ENCODE measurements at regions not wholly inside any gene's neighbourhood (a gene's known extent, or its start where the extent isn't known, plus 50 kb on each side); places are given as distances from the start of the nearest gene placed in this dataset.

- no peak for TF ChIP-seq CTCF (conservative IDR thresholded peaks at IDR 0.05)
- Mint-ChIP-seq H3K36me3 (no peaks in the 10 kb centered on the region), H3K27ac (no peak overlapping the region)
Measured at GRCh38 chr1:229028544-229028943, 242.4 kb upstream of the RAB4A start.

GRCh38 chr1:229028987-229029878 is 241.7 kb upstream of the RAB4A start:
- H3K27ac Mint-ChIP-seq, result no peak overlapping the region
- H3K27me3 Mint-ChIP-seq, result no peaks in the 10 kb centered on the region
- peaks cover 45% of the 10 kb centered on the region for H3K4me1 Mint-ChIP-seq (ENCODE audit: unreplicated experiment)

More at GRCh38 chr1:229028544-229028943, 242.4 kb upstream of the RAB4A start:
- peaks cover 43% of the 10 kb centered on the region for H3K4me1 Mint-ChIP-seq (ENCODE audit: unreplicated experiment)
- H3K4me3 Mint-ChIP-seq, result no peak overlapping the region
- no peaks in the 10 kb centered on the region for H3K9me3 Mint-ChIP-seq
- DNase-seq (ENCODE audit: extremely low spot score, unreplicated experiment), result no peak
- no peaks in the 10 kb centered on the region for H3K27me3 Mint-ChIP-seq

GRCh38 chr1:229029879-229030235 is 241.1 kb upstream of the RAB4A start:
- no peak for TF ChIP-seq CTCF (conservative IDR thresholded peaks at IDR 0.05)
- Mint-ChIP-seq H3K4me3 (no peak overlapping the region), H3K4me1 (ENCODE audit: unreplicated experiment) (peaks cover 48% of the 10 kb centered on the region), H3K27me3 (no peaks in the 10 kb centered on the region), H3K27ac (no peak overlapping the region), H3K9me3 (no peaks in the 10 kb centered on the region), H3K36me3 (no peaks in the 10 kb centered on the region)
- no peak for DNase-seq (ENCODE audit: extremely low spot score, unreplicated experiment)

More at GRCh38 chr1:229028987-229029878, 241.7 kb upstream of the RAB4A start:
- no peak for DNase-seq (ENCODE audit: extremely low spot score, unreplicated experiment)
- no peaks in the 10 kb centered on the region for H3K36me3 Mint-ChIP-seq
- no peak for TF ChIP-seq CTCF (conservative IDR thresholded peaks at IDR 0.05)
- H3K4me3 Mint-ChIP-seq, result no peak overlapping the region
- H3K9me3 Mint-ChIP-seq, result no peaks in the 10 kb centered on the region

- Mint-ChIP-seq H3K9me3 (no peaks in the 10 kb centered on the region), H3K4me3 (no peak overlapping the region), H3K36me3 (no peaks in the 10 kb centered on the region), H3K27me3 (no peaks in the 10 kb centered on the region), H3K4me1 (ENCODE audit: unreplicated experiment) (peaks cover 48% of the 10 kb centered on the region), H3K27ac (peak overlapping the region; percentile 68)
- DNase-seq (ENCODE audit: extremely low spot score, unreplicated experiment), result no peak
- TF ChIP-seq CTCF (conservative IDR thresholded peaks at IDR 0.05), result no peak
Measured at GRCh38 chr1:229030630-229031029, 240.3 kb upstream of the RAB4A start.

- no peak for DNase-seq (ENCODE audit: extremely low spot score, unreplicated experiment)
- H3K36me3 Mint-ChIP-seq, result no peaks in the 10 kb centered on the region
Measured at GRCh38 chr1:229031061-229031460, 239.8 kb upstream of the RAB4A start.

More at GRCh38 chr1:229031061-229031460, 239.8 kb upstream of the RAB4A start:
- H3K9me3 Mint-ChIP-seq, result no peaks in the 10 kb centered on the region
- no peaks in the 10 kb centered on the region for H3K27me3 Mint-ChIP-seq
- H3K4me1 Mint-ChIP-seq (ENCODE audit: unreplicated experiment), result peaks cover 45% of the 10 kb centered on the region
- peak overlapping the region; percentile 57 for H3K4me3 Mint-ChIP-seq
- TF ChIP-seq CTCF (conservative IDR thresholded peaks at IDR 0.05), result no peak
- peak overlapping the region; percentile 68 for H3K27ac Mint-ChIP-seq

Data from type B pancreatic cell (in vitro differentiated cells).